GM18519 (cell line): ENCODE measurements at regions not wholly inside any gene's neighbourhood (a gene's known extent, or its start where the extent isn't known, plus 50 kb on each side); places are given as distances from the start of the nearest gene placed in this dataset.
"Not testable (repeated sequence)": the region's sequence is repeated elsewhere in the genome, so short reads cannot be mapped to it uniquely, and the experiment has no call there.

Experiments
- ATAC-seq: cut with Tn5 transposase; IDR thresholded peaks from one replicate; pipeline ENCODE4 v1.9.1; 2021; ENCODE audit warnings: mild to moderate bottlenecking, moderate library complexity; ENCODE audit not compliant: unreplicated experiment, low FRiP score

GRCh38 chr5:85512896-85513295 is 1104.8 kb upstream of the COX7C start:
- no peak for ATAC-seq

DNA sequence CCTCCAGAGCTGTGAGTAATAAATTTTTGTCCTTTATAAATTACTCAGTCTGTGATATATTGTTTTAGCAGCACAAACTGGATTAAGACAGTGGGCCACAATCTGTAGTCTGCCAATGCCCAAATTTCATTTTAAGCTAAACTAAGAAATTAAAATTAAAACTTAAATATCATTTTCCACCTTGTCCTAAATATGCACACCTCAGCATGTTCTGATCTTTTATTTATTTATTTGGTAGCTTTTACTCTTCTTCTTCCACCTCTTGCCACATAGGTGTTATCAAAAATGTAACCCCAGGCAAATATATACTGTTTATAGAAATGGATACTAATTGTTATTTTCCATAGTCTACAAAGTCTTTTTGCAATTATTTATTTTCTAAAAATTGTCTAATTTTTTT is 1102.2 kb upstream of the COX7C start:
- no peak for ATAC-seq

- ATAC-seq, result no peak
Measured at GRCh38 chr5:85517386-85517785, 1100.4 kb upstream of the COX7C start.

GRCh38 chr5:85533341-85534047 is 1084.2 kb upstream of the COX7C start:
- ATAC-seq, result no peak

DNA sequence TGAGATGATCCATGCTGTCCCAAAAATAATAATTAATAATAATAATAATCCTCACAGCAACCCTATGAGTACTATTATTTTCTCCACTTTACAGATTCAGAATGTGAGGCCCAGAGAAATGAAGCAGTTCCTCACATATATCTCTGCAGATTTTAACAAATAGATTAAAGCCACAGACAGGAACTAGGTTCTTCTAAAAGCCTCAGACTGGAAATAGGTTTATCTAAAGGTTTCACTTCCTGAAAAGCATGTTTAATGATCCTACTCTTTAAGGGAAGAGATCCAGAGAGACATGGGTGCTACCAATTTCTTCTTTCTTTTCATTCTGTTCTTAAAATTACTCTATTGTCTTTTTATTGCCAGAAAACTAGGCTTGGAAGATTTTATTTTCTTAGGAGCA is 1079.4 kb upstream of the COX7C start:
- ATAC-seq, result no peak

DNA sequence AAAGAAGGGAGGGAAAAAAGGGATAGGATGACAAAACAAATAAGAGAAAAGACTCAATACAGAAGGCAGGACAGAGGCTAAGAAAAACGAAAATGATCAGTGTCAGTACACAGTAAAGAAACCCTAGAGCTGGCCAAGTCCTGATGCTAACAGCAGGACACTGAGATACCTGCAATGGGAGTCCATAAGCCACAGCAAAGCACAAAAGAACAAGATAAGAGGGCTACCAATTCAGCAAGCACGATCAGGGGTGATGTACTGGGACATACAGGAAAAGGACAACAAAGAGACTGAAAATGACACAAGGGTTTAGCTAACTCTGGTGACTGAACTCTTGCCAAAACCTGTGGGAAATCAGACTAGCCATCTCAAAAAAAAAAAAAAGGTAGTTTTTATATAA is 1072.6 kb upstream of the COX7C start:
- ATAC-seq, result no peak

DNA sequence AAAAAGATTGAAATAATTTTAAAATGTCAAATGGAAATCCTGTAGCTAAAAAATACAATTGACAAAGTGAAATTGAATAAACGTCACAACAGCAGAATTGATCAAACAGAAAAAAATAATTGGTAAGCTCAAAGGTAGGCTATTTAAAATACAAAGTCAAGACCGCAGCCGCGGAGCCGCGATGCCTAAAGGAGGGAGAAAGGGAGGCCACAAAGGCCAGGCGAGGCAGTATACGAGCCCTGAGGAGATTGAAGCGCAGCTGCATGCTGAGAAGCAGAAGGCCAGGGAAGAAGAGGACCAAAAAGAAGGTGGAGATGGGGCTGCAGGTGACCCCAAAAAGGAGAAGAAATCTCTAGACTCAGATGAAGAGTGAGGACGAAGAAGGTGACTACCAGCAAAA is 1068.5 kb upstream of the COX7C start:
- no peak for ATAC-seq

- no peak for ATAC-seq
Measured at GRCh38 chr5:85549836-85550599, 1067.7 kb upstream of the COX7C start.

GRCh38 chr5:85556464-85556863 is 1061.3 kb upstream of the COX7C start:
- no peak for ATAC-seq

DNA sequence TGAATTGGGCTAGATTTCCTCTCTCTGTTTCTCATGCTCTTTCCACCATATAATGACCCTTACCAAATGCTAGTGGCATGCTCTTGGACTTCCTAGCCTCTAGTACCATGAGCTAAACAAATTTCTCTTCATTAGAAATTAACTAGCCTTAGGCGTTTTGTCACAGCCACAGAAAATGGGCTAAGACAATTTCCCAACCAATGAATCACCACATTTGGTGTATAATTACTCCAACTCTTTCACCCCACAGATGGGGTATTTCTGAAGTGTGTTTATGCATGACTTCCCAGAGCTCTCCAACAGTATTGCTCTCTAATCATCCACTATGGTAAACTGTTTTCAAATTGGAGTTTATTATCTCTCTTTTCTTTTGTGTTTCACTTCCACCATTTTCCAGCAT is 1041.1 kb upstream of the COX7C start:
- no peak for ATAC-seq

GRCh38 chr5:85587806-85588205 is 1029.9 kb upstream of the COX7C start:
- ATAC-seq, result not testable (repeated sequence)

GRCh38 chr5:85588268-85588667 is 1029.5 kb upstream of the COX7C start:
- not testable (repeated sequence) for ATAC-seq

GRCh38 chr5:85590764-85591163 is 1027.0 kb upstream of the COX7C start:
- ATAC-seq, result no peak

GRCh38 chr5:85591311-85591710 is 1026.4 kb upstream of the COX7C start:
- ATAC-seq, result no peak

DNA sequence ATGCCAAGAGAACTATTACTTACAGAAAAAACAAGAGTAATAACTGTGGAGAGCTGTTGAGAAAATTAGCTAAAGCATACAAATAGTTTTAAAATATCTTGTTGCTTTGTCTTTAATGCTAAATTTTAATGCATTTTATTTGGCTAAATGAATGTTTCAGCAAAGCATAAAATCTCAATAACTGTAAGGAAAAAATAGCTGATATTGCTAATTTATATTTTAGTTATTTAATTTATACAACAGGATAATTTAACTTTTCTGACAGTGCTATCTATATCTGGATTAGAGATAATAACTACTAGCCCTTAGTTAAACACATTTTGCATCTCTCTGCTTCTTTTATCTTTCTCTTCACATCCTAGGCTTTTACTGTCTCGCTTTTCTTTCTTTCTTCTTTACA is 1014.9 kb upstream of the COX7C start:
- no peak for ATAC-seq

GRCh38 chr5:85604378-85604777 is 1013.4 kb upstream of the COX7C start:
- ATAC-seq, result no peak

- no peak for ATAC-seq
Measured at GRCh38 chr5:85604786-85605185, 1013.0 kb upstream of the COX7C start.

- ATAC-seq, result no peak
Measured at GRCh38 chr5:85605381-85605780, 1012.4 kb upstream of the COX7C start.

DNA sequence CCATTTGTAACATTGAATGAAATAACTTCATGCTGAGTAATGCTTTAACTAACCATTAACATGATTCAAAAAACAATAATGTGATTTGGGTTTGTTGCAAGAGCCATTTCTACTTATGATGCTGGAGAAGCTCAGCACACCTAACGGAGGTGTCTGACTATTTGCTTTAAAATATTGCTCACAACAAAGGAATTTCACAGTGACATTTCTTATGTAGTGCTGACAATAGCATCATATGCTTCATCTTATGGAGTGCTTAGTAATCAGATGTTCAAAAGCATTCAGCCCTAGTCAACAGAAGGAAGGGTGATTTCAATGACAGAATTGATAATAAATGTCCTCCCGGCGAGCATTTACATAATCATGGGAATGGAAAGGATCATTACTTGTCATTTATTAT is 1003.3 kb upstream of the COX7C start:
- no peak for ATAC-seq

DNA sequence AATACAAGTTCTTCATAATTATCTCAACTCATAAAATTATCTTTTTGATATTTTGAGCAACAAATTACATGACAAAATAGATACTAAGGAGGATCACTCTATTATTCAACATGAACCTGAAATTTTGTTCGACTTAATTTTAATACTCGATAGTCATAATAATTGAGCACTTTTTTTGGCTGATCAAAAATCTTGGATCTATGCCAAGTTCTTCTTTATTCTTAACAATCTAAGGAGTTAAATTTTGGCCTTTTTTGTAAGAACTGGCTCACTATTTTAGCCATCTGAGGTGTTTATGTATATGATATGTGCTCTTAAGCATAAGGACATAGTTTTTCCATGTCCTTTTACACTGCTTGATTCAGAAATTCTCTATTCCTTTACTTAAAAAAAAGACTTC is 996.1 kb upstream of the COX7C start:
- ATAC-seq, result no peak

GRCh38 chr5:85628153-85628552 is 989.6 kb upstream of the COX7C start:
- no peak for ATAC-seq

DNA sequence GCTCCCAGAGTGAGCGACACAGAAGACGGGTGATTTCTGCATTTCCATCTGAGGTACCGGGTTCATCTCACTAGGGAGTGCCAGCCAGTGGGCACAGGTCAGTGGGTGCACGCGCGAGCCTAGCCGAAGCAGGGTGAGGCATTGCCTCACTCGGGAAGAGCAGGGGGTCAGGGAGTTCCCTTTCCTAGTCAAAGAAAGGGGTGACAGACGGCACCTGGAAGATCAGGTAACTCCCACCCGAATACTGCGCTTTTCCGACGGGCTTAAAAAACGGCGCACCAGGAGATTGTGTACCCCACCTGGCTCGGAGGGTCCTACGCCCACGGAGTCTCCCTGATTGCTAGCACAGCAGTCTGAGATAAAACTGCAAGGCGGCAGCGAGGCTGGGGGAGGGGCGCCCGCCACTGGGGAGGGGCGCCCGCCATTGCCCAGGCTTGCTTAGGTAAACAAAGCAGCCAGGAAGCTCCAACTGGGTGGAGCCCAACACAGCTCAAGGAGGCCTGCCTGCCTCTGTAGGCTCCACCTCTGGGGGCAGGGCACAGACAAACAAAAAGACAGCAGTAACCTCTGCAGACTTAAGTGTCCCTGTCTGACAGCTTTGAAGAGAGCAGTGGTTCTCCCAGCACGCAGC is 979.1 kb upstream of the COX7C start:
- ATAC-seq, result not testable (repeated sequence)
